ENCODE measurements at regions not wholly inside any gene's neighbourhood (a gene's known extent, or its start where the extent isn't known, plus 50 kb on each side); places are given as distances from the start of the nearest gene placed in this dataset.

GRCh38 chr18:62450546-62451410, 72.0 kb upstream of the ZCCHC2 start:
- no peak overlapping the region for H3K4me3 ChIP-seq (ENCODE audit: low read depth, low read length)
- DNase-seq (ENCODE audit: low read depth) = peak; percentile 76
- TF ChIP-seq CTCF (conservative IDR thresholded peaks at IDR 0.05; ENCODE audit: low read depth, low read length) = no peak

GRCh38 chr18:62452280-62452831, 70.5 kb upstream of the ZCCHC2 start:
- DNase-seq (ENCODE audit: low read depth) = peak; percentile 58
- no peak for TF ChIP-seq CTCF (conservative IDR thresholded peaks at IDR 0.05; ENCODE audit: low read depth, low read length)
- H3K4me3 ChIP-seq (ENCODE audit: low read depth, low read length) = no peak overlapping the region

- DNase-seq (ENCODE audit: low read depth) = no peak
- H3K4me3 ChIP-seq (ENCODE audit: low read depth, low read length) = no peak overlapping the region
- no peak for TF ChIP-seq CTCF (conservative IDR thresholded peaks at IDR 0.05; ENCODE audit: low read depth, low read length)
These were observed 69.0 kb upstream of the ZCCHC2 start for GRCh38 chr18:62453864-62454263.

GRCh38 chr18:62454527-62454926, 68.3 kb upstream of the ZCCHC2 start:
- H3K4me3 ChIP-seq (ENCODE audit: low read depth, low read length) = no peak overlapping the region
- no peak for DNase-seq (ENCODE audit: low read depth)
- no peak for TF ChIP-seq CTCF (conservative IDR thresholded peaks at IDR 0.05; ENCODE audit: low read depth, low read length)

- TF ChIP-seq CTCF (conservative IDR thresholded peaks at IDR 0.05; ENCODE audit: low read depth, low read length) = no peak
- no peak for DNase-seq (ENCODE audit: low read depth)
- no peak overlapping the region for H3K4me3 ChIP-seq (ENCODE audit: low read depth, low read length)
These were observed 67.6 kb upstream of the ZCCHC2 start for GRCh38 chr18:62455222-62455621.

- no peak for TF ChIP-seq CTCF (conservative IDR thresholded peaks at IDR 0.05; ENCODE audit: low read depth, low read length)
- DNase-seq (ENCODE audit: low read depth) = no peak
- H3K4me3 ChIP-seq (ENCODE audit: low read depth, low read length) = no peak overlapping the region
These were observed 64.9 kb upstream of the ZCCHC2 start for GRCh38 chr18:62457877-62458276.

GRCh38 chr18:62458346-62458745, 64.5 kb upstream of the ZCCHC2 start:
- H3K4me3 ChIP-seq (ENCODE audit: low read depth, low read length) = no peak overlapping the region
- no peak for DNase-seq (ENCODE audit: low read depth)
- TF ChIP-seq CTCF (conservative IDR thresholded peaks at IDR 0.05; ENCODE audit: low read depth, low read length) = peak; percentile 38
